ENCODE measurements at regions not wholly inside any gene's neighbourhood (a gene's known extent, or its start where the extent isn't known, plus 50 kb on each side); places are given as distances from the start of the nearest gene placed in this dataset.

- no peak for DNase-seq (ENCODE audit: low spot score)
Measured at GRCh38 chr3:193754719-193755118, 161.7 kb downstream of the OPA1 start.

GRCh38 chr3:193756536-193756935 lies 163.5 kb downstream of the OPA1 start:
- DNase-seq (ENCODE audit: low spot score): no peak

DNA sequence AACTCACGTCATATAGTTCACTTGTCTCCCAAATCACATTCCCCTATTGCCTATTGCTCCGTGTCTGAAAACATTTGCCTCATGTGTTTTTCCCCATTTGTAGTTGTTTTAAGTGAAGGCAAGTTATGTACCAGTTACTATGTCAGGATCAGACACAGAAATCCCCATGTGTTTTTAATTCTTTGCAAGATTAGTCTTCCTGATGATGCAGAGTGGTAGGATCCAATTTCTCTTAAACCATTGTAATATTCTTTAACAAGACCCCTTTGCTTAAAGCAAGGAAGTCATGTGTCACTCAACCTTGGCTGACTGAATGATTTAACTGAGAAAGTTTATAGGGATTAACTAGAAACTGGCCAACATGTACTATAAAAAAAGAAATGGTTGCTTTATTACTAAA lies 164.4 kb downstream of the OPA1 start:
- no peak for DNase-seq (ENCODE audit: low spot score)

- no peak for DNase-seq (ENCODE audit: low spot score)
Measured at GRCh38 chr3:193761969-193762368, 169.0 kb downstream of the OPA1 start.

DNA sequence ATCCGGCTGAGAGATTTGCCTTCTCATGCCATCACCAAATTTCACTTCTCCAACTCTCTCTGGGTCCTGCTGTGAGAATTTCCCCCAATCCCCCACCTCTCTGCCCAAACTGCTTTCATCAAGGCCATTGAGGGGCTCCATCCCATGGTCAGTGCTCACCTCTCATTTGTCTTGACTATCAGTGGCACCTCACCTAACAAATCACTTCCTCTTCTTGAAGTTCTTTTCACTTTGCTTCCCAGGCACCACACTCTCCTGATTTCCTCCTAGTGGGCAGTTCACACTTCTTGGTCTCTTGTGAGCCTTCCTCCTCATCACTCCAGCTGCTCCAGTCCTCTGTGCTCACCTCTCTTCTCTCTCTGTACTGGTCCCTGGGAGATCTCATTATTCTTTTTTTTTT lies 169.6 kb downstream of the OPA1 start:
- DNase-seq (ENCODE audit: low spot score): no peak

GRCh38 chr3:193764959-193765358 lies 172.0 kb downstream of the OPA1 start:
- DNase-seq (ENCODE audit: low spot score): no peak

- DNase-seq (ENCODE audit: low spot score): no peak
Measured at GRCh38 chr3:193767353-193768069, 174.5 kb downstream of the OPA1 start.

- DNase-seq (ENCODE audit: low spot score): peak; percentile 57
Measured at GRCh38 chr3:193768070-193768394, 175.0 kb downstream of the OPA1 start.

GRCh38 chr3:193769437-193769836 lies 176.4 kb downstream of the OPA1 start:
- no peak for DNase-seq (ENCODE audit: low spot score)

- no peak for DNase-seq (ENCODE audit: low spot score)
Measured at GRCh38 chr3:193771011-193771652, 178.1 kb downstream of the OPA1 start.

- no peak for DNase-seq (ENCODE audit: low spot score)
Measured at GRCh38 chr3:193771653-193772421, 178.8 kb downstream of the OPA1 start.

- DNase-seq (ENCODE audit: low spot score): no peak
Measured at GRCh38 chr3:193772422-193772763, 179.4 kb downstream of the OPA1 start.

- DNase-seq (ENCODE audit: low spot score): no peak
Measured at GRCh38 chr3:193773266-193774220, 180.5 kb downstream of the OPA1 start.

DNA sequence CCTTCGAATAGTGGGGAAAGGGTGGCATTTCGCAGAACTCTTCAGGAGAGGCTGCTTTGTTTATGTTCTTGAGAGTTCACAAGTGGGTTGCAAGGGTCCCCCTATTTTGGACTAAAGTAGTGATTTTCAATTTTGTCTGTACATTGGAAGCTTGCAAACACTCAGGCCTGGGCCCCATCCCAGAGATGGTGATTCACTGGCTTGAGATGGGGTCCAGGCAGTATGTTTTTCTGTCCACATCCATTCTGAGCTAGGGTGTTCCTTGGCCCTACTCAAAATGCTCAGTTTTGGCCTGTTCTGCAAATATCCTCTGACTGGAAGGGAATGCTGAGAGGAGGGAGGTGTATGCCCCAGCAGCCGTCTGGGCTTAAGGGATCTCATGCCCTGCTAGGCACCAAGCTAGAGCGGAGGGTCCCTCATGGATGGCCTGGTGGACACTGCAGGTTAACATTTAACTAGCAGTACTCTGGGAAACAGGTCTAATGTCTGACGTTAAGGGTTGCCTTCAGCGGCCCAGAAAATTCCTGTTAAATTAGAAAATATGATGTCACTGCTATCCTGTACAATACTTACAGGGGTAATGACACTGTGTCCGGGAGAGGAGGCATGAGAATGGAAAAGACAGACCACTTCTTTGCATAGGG lies 181.4 kb downstream of the OPA1 start:
- no peak for DNase-seq (ENCODE audit: low spot score)

DNA sequence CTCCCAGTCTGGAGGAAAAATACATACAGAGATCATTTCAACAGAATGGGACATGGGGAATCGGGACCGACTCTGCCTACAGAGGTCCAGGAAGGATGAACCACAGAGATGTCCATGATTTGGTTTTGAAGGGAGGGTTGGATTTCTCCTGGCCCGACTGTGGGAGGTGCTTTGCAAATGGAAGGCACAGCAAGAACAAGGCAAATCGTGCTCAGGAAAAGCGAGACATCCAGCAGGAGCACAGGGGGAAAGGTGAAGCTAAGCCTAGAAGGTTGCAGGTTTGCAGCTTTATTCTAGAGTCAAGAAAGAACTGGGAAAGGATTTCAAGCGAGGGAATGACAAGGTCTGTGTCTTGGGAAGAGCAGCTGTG lies 181.9 kb downstream of the OPA1 start:
- DNase-seq (ENCODE audit: low spot score): no peak

DNA sequence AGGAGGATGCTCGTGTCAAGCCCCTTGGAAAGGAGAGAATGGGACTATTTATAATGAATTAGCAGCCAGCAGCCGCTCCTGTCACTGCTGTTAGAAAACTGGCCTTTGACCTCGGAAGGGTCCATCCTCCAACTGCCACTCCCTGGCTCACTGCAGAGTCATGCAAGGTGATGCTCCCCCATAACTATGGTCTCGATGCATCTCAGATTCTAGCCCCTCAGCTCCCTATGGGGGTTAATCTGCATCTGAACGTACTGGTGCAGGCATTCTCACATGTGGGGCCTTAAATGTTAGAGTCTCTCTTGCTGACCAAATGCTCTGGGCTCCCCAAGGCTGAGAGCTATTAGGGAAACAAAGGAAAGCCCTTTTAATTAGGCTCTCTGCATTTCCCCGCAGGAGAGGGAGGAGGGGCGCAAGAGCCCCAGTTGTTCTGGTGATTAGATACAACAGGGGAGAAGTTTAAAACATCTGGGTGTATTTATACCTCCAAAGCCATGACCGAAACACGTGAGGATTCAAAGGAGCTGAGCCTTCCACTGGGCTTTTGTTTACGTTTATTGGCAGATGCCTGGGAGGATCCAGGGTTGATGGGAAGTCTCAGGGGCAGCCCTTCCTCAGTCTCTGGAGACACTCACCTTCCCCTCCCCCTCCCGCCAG lies 182.5 kb downstream of the OPA1 start:
- DNase-seq (ENCODE audit: low spot score): no peak

- DNase-seq (ENCODE audit: low spot score): no peak
Measured at GRCh38 chr3:193776626-193777358, 183.8 kb downstream of the OPA1 start.

- DNase-seq (ENCODE audit: low spot score): no peak
Measured at GRCh38 chr3:193777524-193777923, 184.5 kb downstream of the OPA1 start.

- no peak for DNase-seq (ENCODE audit: low spot score)
Measured at GRCh38 chr3:193778676-193779075, 185.7 kb downstream of the OPA1 start.

DNA sequence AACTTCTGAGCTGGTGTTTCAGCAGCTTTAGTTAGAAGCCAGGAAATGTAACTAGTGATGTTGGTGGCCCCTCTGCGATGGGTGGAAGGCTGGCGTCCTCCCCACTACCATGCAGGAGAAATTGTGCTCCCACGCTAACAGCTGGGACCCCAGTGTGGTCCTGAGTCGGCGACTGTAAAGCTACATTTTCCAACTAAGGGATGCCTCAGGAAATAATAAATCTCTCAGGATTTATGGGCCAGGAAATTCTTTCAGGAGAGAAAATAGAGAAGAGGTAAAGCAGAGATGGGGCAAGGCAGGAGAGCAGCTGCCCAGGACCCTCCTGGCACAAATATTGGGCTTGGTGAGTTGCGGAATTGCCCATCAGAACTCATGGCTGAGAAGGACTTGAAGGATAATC lies 186.9 kb downstream of the OPA1 start:
- DNase-seq (ENCODE audit: low spot score): no peak

DNA sequence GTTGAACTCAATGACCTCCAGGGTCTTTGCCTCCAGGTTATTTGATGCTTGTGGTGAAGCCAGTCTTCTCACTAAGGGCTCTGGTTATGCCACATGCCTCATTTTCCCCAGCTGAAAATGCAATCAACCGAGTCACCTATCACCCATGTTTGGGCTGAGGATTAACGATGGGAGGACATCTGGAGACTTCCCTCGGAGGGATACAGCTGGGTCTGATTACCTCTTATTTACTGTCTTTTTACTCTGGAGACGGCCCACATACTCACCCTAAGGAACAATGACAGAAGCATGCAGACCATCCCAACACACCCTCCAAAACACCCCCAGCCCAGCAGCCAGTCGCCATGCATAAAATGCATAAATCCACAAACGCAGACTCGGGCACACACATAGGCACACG lies 187.4 kb downstream of the OPA1 start:
- DNase-seq (ENCODE audit: low spot score): no peak

Data from RKO (cell line).